Liver (tissue), 8 donors: ENCODE measurements at regions not wholly inside any gene's neighbourhood (a gene's known extent, or its start where the extent isn't known, plus 50 kb on each side); places are given as distances from the start of the nearest gene placed in this dataset.
"Not testable (repeated sequence)": the region's sequence is repeated elsewhere in the genome, so short reads cannot be mapped to it uniquely, and the experiment has no call there.

ENCODE experiments used
- DNase-seq: peaks from one replicate; pipeline ENCODE4 v3.0.0-alpha.2; 2017; ENCODE audit warnings: low spot score
- H3K27ac ChIP-seq, 2 donors: one replicate each; pipeline ENCODE4 v1.7.0; 2013; ENCODE audit warnings: inconsistent platforms in 2 of 2, low read length in 2 of 2, control low read depth in 1 of 2, low read depth in 1 of 2, mild to moderate bottlenecking in 1 of 2
- H3K27me3 ChIP-seq, 4 donors: one replicate each; pipeline versions ENCODE4 v1.6.1 to v1.7.0; 2013; ENCODE audit warnings: low read length in 3 of 4, inconsistent platforms in 1 of 4, mild to moderate bottlenecking in 1 of 4, moderate library complexity in 1 of 4; ENCODE audit not compliant: control insufficient read depth in 4 of 4, insufficient read depth in 4 of 4
- H3K36me3 ChIP-seq, 4 donors: one replicate each; pipeline versions ENCODE4 v1.6.1 to v1.7.0; 2013; ENCODE audit warnings: low read length in 3 of 4, mild to moderate bottlenecking in 3 of 4, low read depth in 1 of 4, moderate library complexity in 1 of 4; ENCODE audit not compliant: control insufficient read depth in 4 of 4, insufficient read depth in 3 of 4
- H3K4me1 ChIP-seq, 4 donors: one replicate each; pipeline versions ENCODE4 v1.6.1 to v1.7.0; 2013; ENCODE audit warnings: low read length in 3 of 4, mild to moderate bottlenecking in 3 of 4, moderate library complexity in 1 of 4; ENCODE audit not compliant: control insufficient read depth in 4 of 4, insufficient read depth in 4 of 4
- H3K4me3 ChIP-seq, 3 donors: one replicate each; pipeline versions ENCODE4 v1.6.1 to v1.7.0; 2013; ENCODE audit warnings: low read length in 3 of 3, control low read depth in 1 of 3, low read depth in 1 of 3, mild to moderate bottlenecking in 1 of 3
- H3K9ac ChIP-seq, 2 donors: one replicate each; pipeline ENCODE4 v1.7.0; 2013; ENCODE audit warnings: low read length in 2 of 2, mild to moderate bottlenecking in 2 of 2, moderate library complexity in 2 of 2, control low read depth in 1 of 2, low read depth in 1 of 2
- H3K9me3 ChIP-seq, 4 donors: one replicate each; pipeline versions ENCODE4 v1.6.1 to v1.7.0; 2013; ENCODE audit warnings: low read length in 3 of 4; ENCODE audit not compliant: control insufficient read depth in 4 of 4
- FOXA1 ChIP-seq: IDR thresholded peaks from 2 replicates; pipeline ENCODE4 v1.6.1; 2016; ENCODE audit warnings: antibody characterized with exemption
- FOXA2 ChIP-seq: IDR thresholded peaks from 2 replicates; pipeline ENCODE4 v1.6.1; 2016; ENCODE audit warnings: antibody characterized with exemption
- GABPA ChIP-seq, 2 donors: IDR thresholded peaks in 1 of 2; conservative IDR thresholded peaks in 1 of 2; 2 replicates each; pipeline ENCODE4 v1.6.1; 2016; ENCODE audit warnings: antibody characterized with exemption in 2 of 2, mild to moderate bottlenecking in 1 of 2, moderate library complexity in 1 of 2
- HNF4A ChIP-seq, 2 donors: conservative IDR thresholded peaks; 2 replicates each; pipeline ENCODE4 v1.6.1; 2016; ENCODE audit warnings: antibody characterized with exemption in 2 of 2, mild to moderate bottlenecking in 2 of 2
- HNF4G ChIP-seq: IDR thresholded peaks from 2 replicates; pipeline ENCODE4 v1.6.1; 2016; ENCODE audit warnings: antibody characterized with exemption
- JUND ChIP-seq, 2 donors: IDR thresholded peaks; 2 replicates each; pipeline ENCODE4 v1.6.1; 2016; ENCODE audit warnings: antibody characterized with exemption in 2 of 2
- NR2F2 ChIP-seq: IDR thresholded peaks from 2 replicates; pipeline ENCODE4 v1.6.1; 2016; ENCODE audit warnings: antibody characterized with exemption
- RAD21 ChIP-seq, 2 donors: IDR thresholded peaks; 2 replicates each; pipeline ENCODE4 v1.6.1; 2016; ENCODE audit warnings: antibody characterized with exemption in 2 of 2, mild to moderate bottlenecking in 2 of 2
- RXRA ChIP-seq, 2 donors: IDR thresholded peaks; 2 replicates each; pipeline ENCODE4 v1.6.1; 2017 to 2018; ENCODE audit warnings: antibody characterized with exemption in 2 of 2, mild to moderate bottlenecking in 1 of 2
- SP1 ChIP-seq: IDR thresholded peaks from 2 replicates; pipeline ENCODE4 v1.6.1; 2018; ENCODE audit warnings: antibody characterized with exemption, mild to moderate bottlenecking
- TAF1 ChIP-seq: conservative IDR thresholded peaks from 2 replicates; pipeline ENCODE4 v1.6.1; 2016; ENCODE audit warnings: antibody characterized with exemption, mild to moderate bottlenecking
- YY1 ChIP-seq: IDR thresholded peaks from 2 replicates; pipeline ENCODE4 v1.6.1; 2016; ENCODE audit warnings: antibody characterized with exemption, mild to moderate bottlenecking
- WGBS: extraction: QIAGEN DNeasy Blood & Tissue Kit; methylation state at CpG from one replicate; pipeline ENCODE4 v1.1.7; 2013; 5-methylcytosine and 5-hydroxymethylcytosine counted together
- TF ChIP-seq, protein P1 (sequence below): IDR thresholded peaks from 2 replicates; pipeline ENCODE4 v1.6.1; 2016; ENCODE audit warnings: antibody characterized with exemption
- TF ChIP-seq, protein P2 (sequence below): IDR thresholded peaks from 2 replicates; pipeline ENCODE4 v1.6.1; 2016; ENCODE audit warnings: antibody characterized with exemption
- TF ChIP-seq, protein P3 (sequence below): IDR thresholded peaks from 2 replicates; pipeline ENCODE4 v1.6.1; 2016; ENCODE audit warnings: antibody characterized with exemption
- TF ChIP-seq, protein P4 (sequence below): fragments of 150-350 bp; IDR thresholded peaks from 2 replicates; pipeline ENCODE4 v1.5.1; 2017; ENCODE audit warnings: improper control_type of control experiment, low read depth, low read length; ENCODE audit not compliant: missing input control
- donor health status: healthy.
- donor health status: healthy.
- donor health status: healthy.
- donor health status: healthy.
- donor health status: healthy.

DNA sequence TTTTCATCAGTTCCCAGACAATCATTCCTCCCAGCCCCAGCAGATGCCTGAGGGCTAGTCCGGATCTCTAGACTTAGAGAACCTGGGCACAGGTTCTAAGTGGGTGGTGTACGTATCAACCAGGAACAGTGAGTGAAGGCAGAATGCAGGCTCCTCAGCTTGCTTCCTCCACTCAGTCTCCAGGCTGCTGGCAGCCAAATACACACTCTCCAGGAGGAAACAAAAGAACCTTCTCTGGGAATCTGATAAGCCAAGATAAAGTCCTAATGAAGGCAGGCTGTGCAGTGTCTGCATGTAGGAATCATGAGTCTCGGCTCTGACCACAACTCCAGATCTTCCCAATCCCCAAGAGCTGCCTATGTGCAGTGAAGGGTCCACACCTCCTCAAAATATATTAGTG, 245.7 kb downstream of the SP3 start:
- no peak overlapping the region for H3K27ac ChIP-seq
- 85% methylated on average over 3 of the region's 3 CpGs for WGBS
- DNase-seq: no peak
- no peaks in the 10 kb centered on the region for H3K4me1 ChIP-seq
- TF ChIP-seq, protein P1, sequence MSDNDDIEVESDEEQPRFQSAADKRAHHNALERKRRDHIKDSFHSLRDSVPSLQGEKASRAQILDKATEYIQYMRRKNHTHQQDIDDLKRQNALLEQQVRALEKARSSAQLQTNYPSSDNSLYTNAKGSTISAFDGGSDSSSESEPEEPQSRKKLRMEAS: no peak
- TF ChIP-seq JUND (IDR thresholded peaks at IDR 0.05): no peak
- TF ChIP-seq, protein P2, sequence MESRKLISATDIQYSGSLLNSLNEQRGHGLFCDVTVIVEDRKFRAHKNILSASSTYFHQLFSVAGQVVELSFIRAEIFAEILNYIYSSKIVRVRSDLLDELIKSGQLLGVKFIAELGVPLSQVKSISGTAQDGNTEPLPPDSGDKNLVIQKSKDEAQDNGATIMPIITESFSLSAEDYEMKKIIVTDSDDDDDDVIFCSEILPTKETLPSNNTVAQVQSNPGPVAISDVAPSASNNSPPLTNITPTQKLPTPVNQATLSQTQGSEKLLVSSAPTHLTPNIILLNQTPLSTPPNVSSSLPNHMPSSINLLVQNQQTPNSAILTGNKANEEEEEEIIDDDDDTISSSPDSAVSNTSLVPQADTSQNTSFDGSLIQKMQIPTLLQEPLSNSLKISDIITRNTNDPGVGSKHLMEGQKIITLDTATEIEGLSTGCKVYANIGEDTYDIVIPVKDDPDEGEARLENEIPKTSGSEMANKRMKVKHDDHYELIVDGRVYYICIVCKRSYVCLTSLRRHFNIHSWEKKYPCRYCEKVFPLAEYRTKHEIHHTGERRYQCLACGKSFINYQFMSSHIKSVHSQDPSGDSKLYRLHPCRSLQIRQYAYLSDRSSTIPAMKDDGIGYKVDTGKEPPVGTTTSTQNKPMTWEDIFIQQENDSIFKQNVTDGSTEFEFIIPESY: no peak
- H3K27me3 ChIP-seq: no peaks in the 10 kb centered on the region
- H3K9ac ChIP-seq: no peak overlapping the region
- no peaks in the 10 kb centered on the region for H3K36me3 ChIP-seq
- no peak overlapping the region for H3K4me3 ChIP-seq
- no peaks in the 10 kb centered on the region for H3K9me3 ChIP-seq

DNA sequence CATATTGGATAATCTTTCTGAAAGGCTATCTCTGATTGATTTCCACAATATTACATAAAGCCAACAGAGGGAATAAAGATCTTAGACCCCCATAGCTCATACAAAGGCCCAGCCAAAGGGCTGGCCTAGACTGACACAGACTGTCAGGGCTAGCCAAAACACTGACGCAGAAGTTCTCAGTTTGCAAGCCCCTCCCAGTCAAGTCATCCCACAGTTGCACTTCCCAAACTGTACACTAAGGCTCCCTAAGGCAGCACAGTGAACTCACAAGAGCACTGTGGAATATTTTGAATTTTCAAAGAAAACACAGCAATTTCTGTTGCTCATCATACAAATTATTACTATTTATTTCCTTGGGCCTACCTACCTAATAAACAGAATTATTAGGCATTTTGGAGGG, 244.9 kb downstream of the SP3 start:
- no peak for TF ChIP-seq RXRA (IDR thresholded peaks at IDR 0.05)
- H3K27ac ChIP-seq: no peak overlapping the region

DNA sequence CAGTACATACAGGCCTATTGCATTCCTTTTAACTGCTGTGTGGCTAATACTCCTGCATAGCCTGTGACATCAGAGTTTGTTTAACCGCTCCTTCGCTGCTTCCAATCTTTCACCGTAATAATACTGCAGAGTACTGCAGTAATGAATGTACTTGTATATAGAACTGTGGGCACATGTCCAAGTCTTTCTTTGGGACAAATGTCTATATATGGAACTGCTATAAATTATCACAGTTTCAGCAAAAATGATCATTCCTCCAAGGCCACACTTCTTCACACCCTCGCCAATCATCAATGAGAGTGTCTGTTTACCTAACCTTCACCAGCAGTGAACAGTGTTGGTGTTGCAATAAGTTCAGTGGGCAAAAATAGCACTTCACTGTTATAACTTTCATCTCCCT, 230.4 kb downstream of the SP3 start:
- H3K9ac ChIP-seq: no peak overlapping the region
- H3K27ac ChIP-seq: no peak overlapping the region
- H3K9me3 ChIP-seq: no peaks in the 10 kb centered on the region
- no peaks in the 10 kb centered on the region for H3K36me3 ChIP-seq
- H3K4me3 ChIP-seq: no peak overlapping the region
- no peak for DNase-seq
- H3K27me3 ChIP-seq: no peaks in the 10 kb centered on the region
- TF ChIP-seq, protein P1: no peak
- TF ChIP-seq HNF4A (conservative IDR thresholded peaks at IDR 0.05) (peak; percentile 8 to 54), NR2F2 (no peak), RAD21 (IDR thresholded peaks at IDR 0.05) (no peak), YY1 (no peak), FOXA1 (no peak), RXRA (IDR thresholded peaks at IDR 0.05) (peak in 1 of 2 donors; percentile 33), HNF4G (no peak), FOXA2 (peak; percentile 57), TAF1 (no peak), GABPA (IDR thresholded peaks at IDR 0.05 in 1 of 2, conservative IDR thresholded peaks at IDR 0.05 in 1 of 2) (no peak), SP1 (no peak)
- TF ChIP-seq, protein P3, sequence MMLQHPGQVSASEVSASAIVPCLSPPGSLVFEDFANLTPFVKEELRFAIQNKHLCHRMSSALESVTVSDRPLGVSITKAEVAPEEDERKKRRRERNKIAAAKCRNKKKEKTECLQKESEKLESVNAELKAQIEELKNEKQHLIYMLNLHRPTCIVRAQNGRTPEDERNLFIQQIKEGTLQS: no peak
- TF ChIP-seq, protein P2: no peak
- TF ChIP-seq, protein P4, sequence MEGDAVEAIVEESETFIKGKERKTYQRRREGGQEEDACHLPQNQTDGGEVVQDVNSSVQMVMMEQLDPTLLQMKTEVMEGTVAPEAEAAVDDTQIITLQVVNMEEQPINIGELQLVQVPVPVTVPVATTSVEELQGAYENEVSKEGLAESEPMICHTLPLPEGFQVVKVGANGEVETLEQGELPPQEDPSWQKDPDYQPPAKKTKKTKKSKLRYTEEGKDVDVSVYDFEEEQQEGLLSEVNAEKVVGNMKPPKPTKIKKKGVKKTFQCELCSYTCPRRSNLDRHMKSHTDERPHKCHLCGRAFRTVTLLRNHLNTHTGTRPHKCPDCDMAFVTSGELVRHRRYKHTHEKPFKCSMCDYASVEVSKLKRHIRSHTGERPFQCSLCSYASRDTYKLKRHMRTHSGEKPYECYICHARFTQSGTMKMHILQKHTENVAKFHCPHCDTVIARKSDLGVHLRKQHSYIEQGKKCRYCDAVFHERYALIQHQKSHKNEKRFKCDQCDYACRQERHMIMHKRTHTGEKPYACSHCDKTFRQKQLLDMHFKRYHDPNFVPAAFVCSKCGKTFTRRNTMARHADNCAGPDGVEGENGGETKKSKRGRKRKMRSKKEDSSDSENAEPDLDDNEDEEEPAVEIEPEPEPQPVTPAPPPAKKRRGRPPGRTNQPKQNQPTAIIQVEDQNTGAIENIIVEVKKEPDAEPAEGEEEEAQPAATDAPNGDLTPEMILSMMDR: peak; percentile 2
- 63% methylated on average over 4 of the region's 4 CpGs for WGBS
- H3K4me1 ChIP-seq: peaks cover 0 to 3% (median under 1%) of the 10 kb centered on the region in 4 donors

More for the DNA sequence above, 244.9 kb downstream of the SP3 start:
- 84% methylated on average over 1 of the region's 1 CpG for WGBS
- no peaks in the 10 kb centered on the region for H3K4me1 ChIP-seq
- no peaks in the 10 kb centered on the region for H3K36me3 ChIP-seq
- no peak overlapping the region for H3K4me3 ChIP-seq
- no peak overlapping the region for H3K9ac ChIP-seq
- H3K9me3 ChIP-seq: no peaks in the 10 kb centered on the region
- no peak for DNase-seq
- no peaks in the 10 kb centered on the region for H3K27me3 ChIP-seq

DNA sequence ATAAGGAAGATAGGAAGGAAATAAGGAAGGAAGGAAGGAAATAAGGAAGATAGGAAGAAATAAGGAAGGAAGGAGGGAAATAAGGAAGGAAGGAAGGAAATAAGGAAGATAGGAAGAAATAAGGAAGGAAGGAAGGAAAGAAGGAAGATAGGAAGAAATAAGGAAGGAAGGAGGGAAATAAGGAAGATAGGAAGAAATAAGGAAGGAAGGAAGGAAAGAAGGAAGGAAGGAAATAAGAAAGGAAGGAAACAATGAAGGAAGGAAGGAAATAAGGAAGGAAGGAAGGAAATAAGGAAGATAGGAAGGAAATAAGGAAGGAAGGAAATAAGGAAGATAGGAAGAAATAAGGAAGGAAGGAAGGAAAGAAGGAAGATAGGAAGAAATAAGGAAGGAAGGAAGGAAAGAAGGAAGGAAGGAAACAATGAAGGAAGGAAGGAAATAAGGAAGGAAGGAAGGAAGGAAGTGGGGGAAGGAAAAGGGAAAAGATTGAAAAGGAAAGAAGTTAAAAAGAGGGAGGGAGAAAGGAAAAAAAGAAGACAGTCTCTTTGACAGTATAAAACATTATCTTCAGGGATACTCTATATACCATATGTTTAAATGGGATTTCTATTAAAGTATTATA, 227.1 kb downstream of the SP3 start:
- H3K27ac ChIP-seq, H3K9ac ChIP-seq, H3K4me3 ChIP-seq, H3K9me3 ChIP-seq, H3K27me3 ChIP-seq, DNase-seq, H3K36me3 ChIP-seq, H3K4me1 ChIP-seq: not testable (repeated sequence)
